ENCODE measurements at regions not wholly inside any gene's neighbourhood (a gene's known extent, or its start where the extent isn't known, plus 50 kb on each side); places are given as distances from the start of the nearest gene placed in this dataset.

DNA sequence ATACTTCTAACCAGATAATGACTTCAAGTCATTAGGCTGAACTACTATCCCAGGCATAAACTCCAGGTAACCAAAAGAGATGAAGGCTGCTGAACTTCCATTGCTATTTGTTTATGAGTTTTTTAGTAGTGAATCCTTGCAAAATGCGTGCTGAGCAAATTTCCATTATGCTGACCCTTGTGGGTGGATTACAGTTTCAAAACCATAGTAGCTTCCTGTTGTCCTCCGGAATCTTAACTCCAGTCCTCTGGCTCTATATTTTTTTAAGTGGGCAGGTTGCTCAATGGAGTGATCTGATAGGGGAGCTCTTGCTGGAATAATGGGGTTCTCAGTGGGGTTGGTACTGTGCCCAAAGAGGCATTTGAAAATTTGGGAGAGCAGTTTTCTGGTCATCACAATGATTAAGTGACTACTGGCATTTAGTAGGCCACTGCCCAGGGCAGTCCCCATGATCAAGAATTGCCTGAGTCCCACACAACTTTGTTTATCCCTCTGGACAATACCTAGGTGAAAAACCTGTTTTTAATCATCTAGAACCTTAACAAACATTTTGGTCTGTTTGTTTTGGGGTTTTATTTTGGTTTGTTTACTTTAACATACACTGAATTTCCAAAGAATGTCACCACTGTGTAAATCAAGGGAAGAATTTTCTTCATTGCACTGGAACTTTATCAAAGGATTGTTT is 302.3 kb upstream of the GATB start:
- Mint-ChIP-seq H3K36me3 (no peaks in the 10 kb centered on the region), H3K27ac (no peak overlapping the region), H3K27me3 (ENCODE audit: low read depth in 3 of 3) (peaks cover 0 to 2% (median 0%) of the 10 kb centered on the region in 3 donors), H3K4me3 (no peak overlapping the region), H3K9me3 (peaks cover 0 to 9% (median 2%) of the 10 kb centered on the region in 7 donors), H3K4me1 (peaks cover 5% of the 10 kb centered on the region)
- no peak overlapping the region for H3K4me3 ChIP-seq (replicated peaks in 1 of 3; ENCODE audit: low read depth in 2 of 3, low read length in 3 of 3)
- TF ChIP-seq, protein P1, sequence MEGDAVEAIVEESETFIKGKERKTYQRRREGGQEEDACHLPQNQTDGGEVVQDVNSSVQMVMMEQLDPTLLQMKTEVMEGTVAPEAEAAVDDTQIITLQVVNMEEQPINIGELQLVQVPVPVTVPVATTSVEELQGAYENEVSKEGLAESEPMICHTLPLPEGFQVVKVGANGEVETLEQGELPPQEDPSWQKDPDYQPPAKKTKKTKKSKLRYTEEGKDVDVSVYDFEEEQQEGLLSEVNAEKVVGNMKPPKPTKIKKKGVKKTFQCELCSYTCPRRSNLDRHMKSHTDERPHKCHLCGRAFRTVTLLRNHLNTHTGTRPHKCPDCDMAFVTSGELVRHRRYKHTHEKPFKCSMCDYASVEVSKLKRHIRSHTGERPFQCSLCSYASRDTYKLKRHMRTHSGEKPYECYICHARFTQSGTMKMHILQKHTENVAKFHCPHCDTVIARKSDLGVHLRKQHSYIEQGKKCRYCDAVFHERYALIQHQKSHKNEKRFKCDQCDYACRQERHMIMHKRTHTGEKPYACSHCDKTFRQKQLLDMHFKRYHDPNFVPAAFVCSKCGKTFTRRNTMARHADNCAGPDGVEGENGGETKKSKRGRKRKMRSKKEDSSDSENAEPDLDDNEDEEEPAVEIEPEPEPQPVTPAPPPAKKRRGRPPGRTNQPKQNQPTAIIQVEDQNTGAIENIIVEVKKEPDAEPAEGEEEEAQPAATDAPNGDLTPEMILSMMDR (IDR thresholded peaks at IDR 0.05) = no peak
- intact Hi-C loops (cut with micrococcal nuclease) = no loop called here
- H2AFZ ChIP-seq (ENCODE audit: insufficient read depth, low read depth, low read length, poor library complexity, severe bottlenecking) = no peak overlapping the region
- no peak overlapping the region for H3K9ac ChIP-seq (ENCODE audit: insufficient read depth, low read length, poor library complexity, severe bottlenecking)
- no peaks in the 10 kb centered on the region for H3K4me1 ChIP-seq (ENCODE audit: control insufficient read depth in 1 of 2, insufficient read depth in 2 of 2, low read length in 2 of 2)
- no peaks in the 10 kb centered on the region for H3K36me3 ChIP-seq (replicated peaks in 1 of 2; ENCODE audit: control insufficient read depth in 1 of 2, insufficient read depth in 2 of 2, low read length in 2 of 2)
- WGBS (ENCODE audit: insufficient coverage) = no CpG with 5 or more reads among the region's 2 CpGs
- H3K79me2 ChIP-seq (ENCODE audit: insufficient read depth, low read length) = no peaks in the 10 kb centered on the region
- H3K9me3 ChIP-seq (replicated peaks in 1 of 2; ENCODE audit: control insufficient read depth in 1 of 2, insufficient read depth in 1 of 2, low read length in 2 of 2) = no peaks in the 10 kb centered on the region
- no peak overlapping the region for H3K4me2 ChIP-seq (replicated peaks; ENCODE audit: extremely low read depth, low read length, poor library complexity, severe bottlenecking)
- no peaks in the 10 kb centered on the region for H3K27me3 ChIP-seq (ENCODE audit: control insufficient read depth in 2 of 2, insufficient read depth in 2 of 2, low read length in 2 of 2)
- H3K27ac ChIP-seq (ENCODE audit: low read depth in 1 of 2, low read length in 2 of 2) = no peak overlapping the region
- H4K20me1 ChIP-seq (ENCODE audit: insufficient read depth, low read length) = no peaks in the 10 kb centered on the region
- DNase-seq = no peak

DNA sequence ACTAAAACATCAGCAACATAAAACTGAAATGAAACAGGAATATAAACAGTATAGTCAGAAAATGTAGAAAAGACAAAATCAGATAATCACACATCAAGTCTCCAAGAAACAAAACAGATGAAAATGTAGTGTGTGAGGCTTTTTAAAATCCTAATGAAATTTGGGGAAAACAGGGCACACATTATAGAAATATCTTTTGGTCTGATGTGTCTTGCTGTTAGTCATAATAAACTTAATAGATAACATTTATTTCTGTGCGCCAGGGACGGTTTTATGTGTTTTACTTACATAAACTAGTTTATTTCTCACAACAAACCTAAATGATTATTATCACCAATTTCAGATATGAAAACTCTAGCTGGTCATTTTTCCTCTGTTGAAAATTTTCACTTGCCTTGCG is 293.9 kb upstream of the GATB start:
- DNase-seq = no peak
- no peak overlapping the region for H3K27ac Mint-ChIP-seq
- Histone ChIP-seq H3K4me1 (ENCODE audit: control insufficient read depth in 1 of 2, insufficient read depth in 2 of 2, low read length in 2 of 2) (peaks cover 7 to 8% of the 10 kb centered on the region in 2 donors), H3K27me3 (ENCODE audit: control insufficient read depth in 2 of 2, insufficient read depth in 2 of 2, low read length in 2 of 2) (no peaks in the 10 kb centered on the region), H3K4me3 (replicated peaks in 1 of 3; ENCODE audit: low read depth in 2 of 3, low read length in 3 of 3) (no peak overlapping the region), H3K27ac (ENCODE audit: low read depth in 1 of 2, low read length in 2 of 2) (no peak overlapping the region), H3K9me3 (replicated peaks in 1 of 2; ENCODE audit: control insufficient read depth in 1 of 2, insufficient read depth in 1 of 2, low read length in 2 of 2) (no peaks in the 10 kb centered on the region), H3K9ac (ENCODE audit: insufficient read depth, low read length, poor library complexity, severe bottlenecking) (no peak overlapping the region), H3K4me2 (replicated peaks; ENCODE audit: extremely low read depth, low read length, poor library complexity, severe bottlenecking) (no peak overlapping the region), H3K79me2 (ENCODE audit: insufficient read depth, low read length) (no peaks in the 10 kb centered on the region), H2AFZ (ENCODE audit: insufficient read depth, low read depth, low read length, poor library complexity, severe bottlenecking) (no peak overlapping the region), H3K36me3 (replicated peaks in 1 of 2; ENCODE audit: control insufficient read depth in 1 of 2, insufficient read depth in 2 of 2, low read length in 2 of 2) (no peaks in the 10 kb centered on the region), H4K20me1 (ENCODE audit: insufficient read depth, low read length) (no peaks in the 10 kb centered on the region)
- TF ChIP-seq, protein P1 (IDR thresholded peaks at IDR 0.05) = no peak
- H3K36me3 Mint-ChIP-seq = no peaks in the 10 kb centered on the region
- peaks cover 2 to 25% (median 16%) of the 10 kb centered on the region in 7 donors for H3K9me3 Mint-ChIP-seq
- H3K4me1 Mint-ChIP-seq = peaks cover 14% of the 10 kb centered on the region
- WGBS (ENCODE audit: insufficient coverage) = no CpG with 5 or more reads among the region's 3 CpGs
- no peak overlapping the region for H3K4me3 Mint-ChIP-seq
- intact Hi-C loops (cut with micrococcal nuclease) = no loop called here
- H3K27me3 Mint-ChIP-seq (ENCODE audit: low read depth in 3 of 3) = no peaks in the 10 kb centered on the region

All from CD14-positive monocyte (primary cell).